ENCODE measurements at regions not wholly inside any gene's neighbourhood (a gene's known extent, or its start where the extent isn't known, plus 50 kb on each side); places are given as distances from the start of the nearest gene placed in this dataset.

DNA sequence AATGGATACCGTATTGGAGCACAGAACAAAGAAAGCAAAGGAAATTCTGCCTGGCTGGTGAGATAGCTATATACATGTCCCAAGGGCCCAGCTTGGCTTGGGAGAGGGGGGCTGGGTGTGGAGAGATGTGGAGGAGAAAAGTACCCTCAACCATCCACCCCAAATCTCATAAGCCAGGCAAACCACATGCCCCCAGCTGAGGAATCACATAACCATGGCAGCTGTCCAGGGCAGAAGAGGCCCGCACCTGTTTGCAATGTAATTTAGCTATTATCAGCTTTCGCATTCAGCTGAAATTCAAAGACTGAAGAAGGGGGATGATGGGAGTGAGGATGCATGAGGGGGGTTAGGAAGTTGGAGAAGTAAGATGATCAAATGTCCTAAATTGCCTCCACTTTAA is 196.1 kb downstream of the TBX5 start:
- ChIA-PET CTCF (no interaction called here), POLR2A (no interaction called here)
- H3K27me3 ChIP-seq (ENCODE audit: control insufficient read depth in 2 of 2, insufficient read depth in 2 of 2, low read length in 2 of 2), result no peaks in the 10 kb centered on the region
- no peak overlapping the region for H3K9ac ChIP-seq (replicated peaks; ENCODE audit: extremely low read depth, insufficient read depth, low read length)
- no peaks in the 10 kb centered on the region for H3K36me3 ChIP-seq (ENCODE audit: control insufficient read depth in 2 of 2, extremely low read depth in 1 of 2, insufficient read depth in 2 of 2, low read length in 2 of 2)
- no peaks in the 10 kb centered on the region for H4K20me1 ChIP-seq (replicated peaks; ENCODE audit: control insufficient read depth, extremely low read depth, insufficient read depth, low read length)
- no peak overlapping the region for H3K27ac ChIP-seq (ENCODE audit: insufficient read depth, low read depth, low read length)
- no peaks in the 10 kb centered on the region for H3K79me2 ChIP-seq (ENCODE audit: control insufficient read depth, insufficient read depth, low read length)
- dilution Hi-C loops (cut with MboI; ENCODE audit: extremely low pct_ligation_motif_present, low sequenced_read_pairs) (no loop called here), intact Hi-C loops (cut with micrococcal nuclease) (no loop called here)
- no peaks in the 10 kb centered on the region for H3K9me1 ChIP-seq (replicated peaks; ENCODE audit: control insufficient read depth, extremely low read depth, insufficient read depth, low read length)
- DNase-seq (ENCODE audit: low read depth, low spot score) (no peak), FAIRE-seq (no peak)
- no peaks in the 10 kb centered on the region for H3K4me1 ChIP-seq (ENCODE audit: control insufficient read depth, extremely low read depth, insufficient read depth, low read length)
- H3K4me2 ChIP-seq (ENCODE audit: insufficient read depth, low read length), result no peak overlapping the region
- H3K9me3 ChIP-seq (replicated peaks; ENCODE audit: control insufficient read depth, insufficient read depth, low read length), result peaks cover 12% of the 10 kb centered on the region
- H3K4me3 ChIP-seq (replicated peaks in 1 of 3; ENCODE audit: insufficient read depth in 1 of 3, low read depth in 1 of 3, low read length in 3 of 3), result no peak overlapping the region
- no TSS peak for BruUV-seq (replicated peaks)
- no peak for TF ChIP-seq JUN (IDR thresholded peaks at IDR 0.05; ENCODE audit: borderline replicate concordance, insufficient read depth, insufficient read length, low read depth)
- TF ChIP-seq MYC (IDR thresholded peaks at IDR 0.05; ENCODE audit: low read depth, low read length), result no peak
- no peak for TF ChIP-seq FOS (IDR thresholded peaks at IDR 0.05; ENCODE audit: borderline replicate concordance, insufficient read depth, low read length)
- TF ChIP-seq GATA2 (IDR thresholded peaks at IDR 0.05; ENCODE audit: insufficient read depth, insufficient read length, low read depth, low read length), result no peak
- TF ChIP-seq POLR2AphosphoS5 (IDR thresholded peaks at IDR 0.05; ENCODE audit: insufficient read depth, low read depth, low read length), result no peak
- TF ChIP-seq, protein P1, sequence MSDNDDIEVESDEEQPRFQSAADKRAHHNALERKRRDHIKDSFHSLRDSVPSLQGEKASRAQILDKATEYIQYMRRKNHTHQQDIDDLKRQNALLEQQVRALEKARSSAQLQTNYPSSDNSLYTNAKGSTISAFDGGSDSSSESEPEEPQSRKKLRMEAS (IDR thresholded peaks at IDR 0.05; ENCODE audit: insufficient read depth, insufficient read length), result no peak
- TF ChIP-seq EZH2 (IDR thresholded peaks at IDR 0.05; ENCODE audit: borderline replicate concordance, low read depth, low read length, severe bottlenecking), result no peak
- TF ChIP-seq, protein P2, sequence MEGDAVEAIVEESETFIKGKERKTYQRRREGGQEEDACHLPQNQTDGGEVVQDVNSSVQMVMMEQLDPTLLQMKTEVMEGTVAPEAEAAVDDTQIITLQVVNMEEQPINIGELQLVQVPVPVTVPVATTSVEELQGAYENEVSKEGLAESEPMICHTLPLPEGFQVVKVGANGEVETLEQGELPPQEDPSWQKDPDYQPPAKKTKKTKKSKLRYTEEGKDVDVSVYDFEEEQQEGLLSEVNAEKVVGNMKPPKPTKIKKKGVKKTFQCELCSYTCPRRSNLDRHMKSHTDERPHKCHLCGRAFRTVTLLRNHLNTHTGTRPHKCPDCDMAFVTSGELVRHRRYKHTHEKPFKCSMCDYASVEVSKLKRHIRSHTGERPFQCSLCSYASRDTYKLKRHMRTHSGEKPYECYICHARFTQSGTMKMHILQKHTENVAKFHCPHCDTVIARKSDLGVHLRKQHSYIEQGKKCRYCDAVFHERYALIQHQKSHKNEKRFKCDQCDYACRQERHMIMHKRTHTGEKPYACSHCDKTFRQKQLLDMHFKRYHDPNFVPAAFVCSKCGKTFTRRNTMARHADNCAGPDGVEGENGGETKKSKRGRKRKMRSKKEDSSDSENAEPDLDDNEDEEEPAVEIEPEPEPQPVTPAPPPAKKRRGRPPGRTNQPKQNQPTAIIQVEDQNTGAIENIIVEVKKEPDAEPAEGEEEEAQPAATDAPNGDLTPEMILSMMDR (IDR thresholded peaks at IDR 0.05; ENCODE audit: extremely low read depth in 1 of 2, insufficient read depth in 1 of 2, low read depth in 1 of 2, low read length in 2 of 2), result no peak
- TF ChIP-seq POLR2A (IDR thresholded peaks at IDR 0.05; ENCODE audit: low read depth, low read length), result no peak
- H2AFZ ChIP-seq (ENCODE audit: low read depth, low read length), result no peak overlapping the region

All from endothelial cell of umbilical vein (primary cell).